Parathyroid adenoma (tissue), 2 donors: ENCODE measurements at regions not wholly inside any gene's neighbourhood (a gene's known extent, or its start where the extent isn't known, plus 50 kb on each side); places are given as distances from the start of the nearest gene placed in this dataset.

Source experiments
- H2AFZ ChIP-seq: fragments of 300-600 bp; sonication (generic); one replicate; pipeline ENCODE4 v1.7.0; 2017; ENCODE audit warnings: antibody characterized with exemption, mild to moderate bottlenecking
- H3K27ac ChIP-seq: fragments of 300-600 bp; sonication (generic); one replicate; pipeline ENCODE4 v1.7.0; 2017
- H3K27me3 ChIP-seq: fragments of 300-600 bp; sonication (generic); one replicate; pipeline ENCODE4 v1.7.0; 2017; ENCODE audit warnings: low read length; ENCODE audit not compliant: control insufficient read depth, insufficient read depth
- H3K36me3 ChIP-seq: fragments of 300-600 bp; sonication (generic); one replicate; pipeline ENCODE4 v1.7.0; 2017; ENCODE audit warnings: low read length; ENCODE audit not compliant: control insufficient read depth, insufficient read depth
- H3K4me1 ChIP-seq: fragments of 300-600 bp; sonication (generic); one replicate; pipeline ENCODE4 v1.7.0; 2017; ENCODE audit warnings: control low read depth
- H3K4me2 ChIP-seq: fragments of 300-600 bp; sonication (generic); one replicate; pipeline ENCODE4 v1.7.0; 2017; ENCODE audit warnings: low read length
- H3K4me3 ChIP-seq: fragments of 300-600 bp; sonication (generic); one replicate; pipeline ENCODE4 v1.7.0; 2017; ENCODE audit warnings: low read depth, low read length
- H3K79me2 ChIP-seq: fragments of 300-600 bp; sonication (generic); one replicate; pipeline ENCODE4 v1.7.0; 2017; ENCODE audit warnings: control low read depth
- H3K9ac ChIP-seq: fragments of 300-600 bp; sonication (generic); one replicate; pipeline ENCODE4 v1.7.0; 2017; ENCODE audit warnings: mild to moderate bottlenecking
- H3K9me3 ChIP-seq: fragments of 300-600 bp; sonication (generic); one replicate; pipeline ENCODE4 v1.7.0; 2017; ENCODE audit warnings: low read length; ENCODE audit not compliant: control insufficient read depth
- CTCF ChIP-seq: fragments of 300-600 bp; sonication (generic); IDR thresholded peaks from one replicate; pipeline ENCODE4 v1.7.0; 2017; ENCODE audit warnings: antibody characterized with exemption, mild to moderate bottlenecking
- donor health status: primary hyperparathyroidism.

- TF ChIP-seq CTCF = no peak
- no peaks in the 10 kb centered on the region for H3K9me3 ChIP-seq
Observed at GRCh38 chr12:89833337-89834252, 125.0 kb upstream of the ATP2B1 start.

GRCh38 chr12:89832336-89832735 is 123.7 kb upstream of the ATP2B1 start:
- Histone ChIP-seq H3K4me3 (no peak overlapping the region), H3K36me3 (no peaks in the 10 kb centered on the region), H3K27me3 (no peaks in the 10 kb centered on the region)

More at GRCh38 chr12:89833337-89834252, 125.0 kb upstream of the ATP2B1 start:
- no peak overlapping the region for H3K4me2 ChIP-seq
- H3K27ac ChIP-seq = no peak overlapping the region
- no peaks in the 10 kb centered on the region for H3K4me1 ChIP-seq
- H2AFZ ChIP-seq = no peak overlapping the region
- no peak overlapping the region for H3K9ac ChIP-seq
- H3K36me3 ChIP-seq = no peaks in the 10 kb centered on the region
- H3K4me3 ChIP-seq = no peak overlapping the region
- H3K79me2 ChIP-seq = no peaks in the 10 kb centered on the region
- H3K27me3 ChIP-seq = no peaks in the 10 kb centered on the region

GRCh38 chr12:89831310-89832095 is 122.9 kb upstream of the ATP2B1 start:
- no peak overlapping the region for H3K4me2 ChIP-seq
- no peak overlapping the region for H2AFZ ChIP-seq
- no peaks in the 10 kb centered on the region for H3K27me3 ChIP-seq
- H3K36me3 ChIP-seq = no peaks in the 10 kb centered on the region
- H3K4me3 ChIP-seq = no peak overlapping the region
- H3K9ac ChIP-seq = no peak overlapping the region
- TF ChIP-seq CTCF = no peak
- H3K79me2 ChIP-seq = no peaks in the 10 kb centered on the region
- no peaks in the 10 kb centered on the region for H3K4me1 ChIP-seq
- no peak overlapping the region for H3K27ac ChIP-seq
- no peaks in the 10 kb centered on the region for H3K9me3 ChIP-seq

More at GRCh38 chr12:89832336-89832735, 123.7 kb upstream of the ATP2B1 start:
- Histone ChIP-seq H2AFZ (no peak overlapping the region), H3K9me3 (no peaks in the 10 kb centered on the region), H3K9ac (no peak overlapping the region), H3K79me2 (no peaks in the 10 kb centered on the region), H3K27ac (no peak overlapping the region), H3K4me2 (no peak overlapping the region), H3K4me1 (no peaks in the 10 kb centered on the region)
- TF ChIP-seq CTCF = no peak

DNA sequence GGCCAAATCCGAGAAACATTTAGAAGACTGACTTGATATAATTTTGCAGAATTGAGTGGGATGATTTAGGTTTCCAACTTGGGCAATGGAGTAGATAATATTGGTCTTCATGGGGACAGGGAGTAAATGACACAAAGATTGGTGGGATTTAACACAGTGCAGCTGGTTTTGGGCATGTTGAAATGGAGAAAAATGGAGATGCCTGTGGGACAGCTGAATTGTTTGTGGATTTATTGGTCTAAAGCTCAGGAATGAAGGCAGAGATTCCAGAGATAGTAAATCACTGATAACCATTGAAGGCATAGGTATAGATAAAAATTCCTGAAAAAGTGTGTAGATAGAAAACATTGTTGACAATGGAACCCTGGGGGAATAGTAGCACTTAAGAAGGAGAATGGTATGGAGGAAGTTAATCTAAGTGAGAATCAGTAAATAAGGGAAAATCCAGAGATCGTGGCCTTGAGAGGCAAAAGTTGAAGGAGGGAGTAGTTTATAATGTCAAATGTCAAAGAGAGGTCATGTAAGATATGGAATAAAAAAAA is 120.9 kb upstream of the ATP2B1 start:
- no peaks in the 10 kb centered on the region for H3K36me3 ChIP-seq
- no peak overlapping the region for H3K4me2 ChIP-seq
- H3K79me2 ChIP-seq = no peaks in the 10 kb centered on the region
- H3K4me3 ChIP-seq = no peak overlapping the region
- no peaks in the 10 kb centered on the region for H3K27me3 ChIP-seq
- no peak overlapping the region for H3K9ac ChIP-seq
- H3K27ac ChIP-seq = no peak overlapping the region
- no peak overlapping the region for H2AFZ ChIP-seq
- H3K9me3 ChIP-seq = no peaks in the 10 kb centered on the region
- H3K4me1 ChIP-seq = no peaks in the 10 kb centered on the region
- TF ChIP-seq CTCF = no peak
